NCI-H526 (cell line): ENCODE measurements at regions not wholly inside any gene's neighbourhood (a gene's known extent, or its start where the extent isn't known, plus 50 kb on each side); places are given as distances from the start of the nearest gene placed in this dataset.
"Not testable (repeated sequence)": the region's sequence is repeated elsewhere in the genome, so short reads cannot be mapped to it uniquely, and the experiment has no call there.

Experiments
- DNase-seq, 2 experiments: peaks; one replicate each; lab custom pipeline; 2025; lab: John Stamatoyannopoulos, UW

DNA sequence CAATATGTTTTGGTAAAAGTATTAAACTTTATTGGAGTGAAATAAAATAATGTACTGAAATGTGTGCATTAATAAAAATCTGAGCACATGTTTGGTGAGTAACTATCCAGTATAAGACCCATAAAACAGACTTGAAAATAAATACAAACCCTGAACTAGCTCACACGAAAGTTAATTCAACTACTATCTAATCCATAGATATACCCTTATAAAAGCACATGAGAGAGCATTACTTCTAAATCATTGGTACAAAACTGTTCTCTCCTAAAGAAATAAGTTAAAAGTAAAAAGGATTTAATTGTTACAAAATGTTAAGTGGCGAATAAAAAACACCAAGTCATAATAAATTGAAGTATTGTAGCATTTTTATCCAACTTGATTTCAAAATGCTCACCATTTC lies 295.6 kb downstream of the PTPRC start:
- no peak for DNase-seq

- peak; percentile 26 to 47 for DNase-seq
Measured at GRCh38 chr1:198934901-198935305, 296.1 kb downstream of the PTPRC start.

DNA sequence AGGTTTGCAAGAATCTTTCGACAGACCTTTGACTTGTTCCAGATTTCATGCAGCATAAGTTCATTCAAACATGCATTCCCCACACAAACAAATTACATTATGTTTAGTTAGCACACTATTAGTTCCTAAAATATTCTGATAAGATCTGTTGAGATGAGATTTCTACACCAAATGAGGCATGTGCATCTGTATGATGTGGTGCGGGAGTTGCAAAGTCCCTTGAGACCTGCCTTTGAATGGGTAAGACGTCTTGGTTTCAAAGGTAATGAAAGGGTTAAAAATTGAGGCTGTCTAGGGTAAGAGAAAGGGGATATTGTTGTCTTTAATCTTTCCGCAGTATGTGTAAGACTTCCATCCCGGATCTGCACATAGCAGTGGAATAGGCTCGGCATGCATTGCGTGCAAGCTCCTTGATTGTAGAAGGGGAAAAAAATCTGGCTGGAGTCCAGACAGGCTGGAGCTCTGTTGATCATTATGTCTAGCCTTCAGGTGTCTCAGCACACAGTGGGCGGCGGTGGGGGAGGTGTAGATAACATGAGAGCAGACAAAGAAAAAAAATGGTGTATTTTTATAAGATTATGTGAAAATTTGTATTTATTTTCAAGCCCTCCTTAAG lies 296.6 kb downstream of the PTPRC start:
- peak; percentile 79 to 88 for DNase-seq

- DNase-seq = peak in 1 of 2 experiments; percentile 18
Measured at GRCh38 chr1:198936371-198937083, 297.7 kb downstream of the PTPRC start.

DNA sequence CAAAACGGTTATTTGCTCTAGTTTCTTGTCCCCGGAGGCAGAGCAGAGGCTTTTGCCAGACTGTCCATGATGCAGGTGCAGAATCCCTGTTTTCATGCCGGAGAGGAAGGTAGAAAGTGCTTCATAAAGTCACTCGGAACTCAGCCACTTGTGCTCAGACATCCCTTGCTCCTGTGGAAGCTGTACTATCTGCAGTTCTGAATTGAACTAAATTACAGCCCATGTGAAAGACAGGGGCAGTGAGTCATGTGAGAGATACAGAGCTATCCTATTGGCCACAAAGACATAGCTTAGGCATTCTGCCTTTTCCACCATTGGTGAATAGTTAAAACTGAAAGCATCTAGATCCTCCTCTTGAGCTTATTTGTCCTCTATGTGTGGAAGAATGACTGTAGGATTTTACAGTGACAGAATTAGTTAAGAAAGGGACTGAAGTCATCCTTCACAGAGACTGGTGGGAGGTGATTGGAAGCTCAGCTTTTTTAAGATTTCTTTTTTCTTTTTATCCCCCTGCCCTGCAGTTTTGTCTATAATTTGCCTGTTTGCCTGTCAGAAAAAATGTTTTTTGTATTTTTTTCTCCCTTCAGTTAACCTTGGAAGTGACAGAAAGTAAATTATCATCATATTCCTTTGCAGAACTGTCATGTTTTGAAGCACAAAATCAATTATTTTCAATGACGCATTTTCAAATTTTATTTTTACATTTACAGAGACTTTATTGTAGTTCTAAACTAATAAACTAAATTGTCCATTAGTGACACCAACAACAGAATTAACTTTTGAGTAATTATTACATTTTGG lies 298.6 kb downstream of the PTPRC start:
- peak; percentile 68 to 81 for DNase-seq

- DNase-seq = peak; percentile 82 to 84
Measured at GRCh38 chr1:198939286-198939685, 300.4 kb downstream of the PTPRC start.

GRCh38 chr1:198939956-198940355 lies 301.1 kb downstream of the PTPRC start:
- DNase-seq = no peak

GRCh38 chr1:198942466-198942865 lies 303.6 kb downstream of the PTPRC start:
- no peak for DNase-seq

DNA sequence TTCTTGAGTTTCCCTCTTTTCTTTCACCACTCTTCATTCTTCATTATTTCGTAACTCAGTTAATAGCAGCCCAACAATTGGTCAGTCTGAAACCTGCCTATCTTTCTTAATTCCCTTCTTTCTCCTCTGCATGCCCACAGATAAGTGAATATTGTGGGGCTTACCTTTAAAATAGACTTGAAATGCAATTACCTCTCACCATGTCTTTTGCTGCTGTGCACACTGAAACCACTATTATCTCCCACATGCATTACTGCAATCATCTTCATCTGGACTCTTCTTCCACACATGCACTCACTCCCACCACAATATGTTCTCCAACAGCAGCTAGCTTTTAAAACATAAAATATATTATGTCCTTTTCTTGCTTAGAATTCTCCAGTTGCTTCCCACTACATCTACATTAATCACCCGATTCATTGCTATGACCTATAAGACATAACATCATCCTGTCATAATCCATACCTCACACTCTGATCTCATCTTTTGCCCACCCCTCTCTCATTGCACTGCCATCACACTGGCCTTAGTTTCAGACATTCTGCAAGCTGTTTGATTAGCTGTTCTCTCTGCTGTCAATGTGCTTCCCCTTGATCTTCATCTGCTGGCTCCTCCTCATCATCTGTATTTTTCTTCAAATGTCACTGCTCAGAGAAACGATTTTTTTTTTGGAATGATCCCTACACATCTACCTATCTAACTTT lies 304.8 kb downstream of the PTPRC start:
- no peak for DNase-seq

DNA sequence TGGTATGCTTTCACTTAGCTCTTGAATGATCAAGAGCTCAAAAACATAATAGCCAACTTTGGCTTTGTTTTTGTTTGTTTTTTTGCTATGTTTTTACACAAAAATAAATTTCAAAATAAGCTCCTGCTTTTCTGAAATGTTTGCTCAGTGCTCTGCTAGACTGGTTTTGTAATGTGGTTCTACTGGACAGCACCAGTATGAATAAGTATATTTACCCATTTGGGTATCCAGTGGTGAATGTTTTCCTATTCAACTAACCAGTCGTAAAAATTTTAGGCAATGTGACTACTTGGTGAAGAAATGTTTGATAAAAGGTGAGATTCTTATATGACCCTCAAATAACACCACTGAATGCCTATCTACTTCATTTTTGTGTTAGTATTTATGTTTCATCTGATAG lies 308.6 kb downstream of the PTPRC start:
- no peak for DNase-seq

GRCh38 chr1:198948895-198949659 lies 310.2 kb downstream of the PTPRC start:
- DNase-seq = no peak

GRCh38 chr1:198950036-198950435 lies 311.2 kb downstream of the PTPRC start:
- no peak for DNase-seq

GRCh38 chr1:198955085-198955484 lies 316.2 kb downstream of the PTPRC start:
- DNase-seq = no peak

- no peak for DNase-seq
Measured at GRCh38 chr1:198957044-198957443, 318.2 kb downstream of the PTPRC start.

- no peak for DNase-seq
Measured at GRCh38 chr1:198959032-198959431, 320.2 kb downstream of the PTPRC start.

DNA sequence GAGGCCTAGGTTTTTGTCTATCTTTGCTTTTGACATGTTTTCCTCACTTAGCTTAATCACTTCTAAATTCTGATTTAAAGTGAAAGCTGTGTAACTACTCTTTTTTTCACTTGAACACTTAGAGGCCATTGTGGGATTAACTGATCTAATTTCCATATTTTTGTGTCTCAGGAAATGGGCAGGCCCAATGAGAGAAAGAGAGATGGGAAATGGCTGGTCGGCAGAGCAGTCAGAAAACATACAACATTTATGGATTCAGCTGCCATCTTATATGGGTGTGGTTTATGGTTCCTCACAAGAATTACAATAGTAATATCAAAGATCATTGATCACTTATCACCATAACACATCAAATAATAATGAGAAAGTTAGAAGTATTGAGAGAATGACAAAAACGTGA lies 320.8 kb downstream of the PTPRC start:
- DNase-seq = no peak

- DNase-seq = not testable (repeated sequence)
Measured at GRCh38 chr1:198963796-198964195, 325.0 kb downstream of the PTPRC start.

- DNase-seq = no peak
Measured at GRCh38 chr1:198966519-198966918, 327.7 kb downstream of the PTPRC start.

- DNase-seq = no peak
Measured at GRCh38 chr1:198967566-198967965, 328.7 kb downstream of the PTPRC start.

DNA sequence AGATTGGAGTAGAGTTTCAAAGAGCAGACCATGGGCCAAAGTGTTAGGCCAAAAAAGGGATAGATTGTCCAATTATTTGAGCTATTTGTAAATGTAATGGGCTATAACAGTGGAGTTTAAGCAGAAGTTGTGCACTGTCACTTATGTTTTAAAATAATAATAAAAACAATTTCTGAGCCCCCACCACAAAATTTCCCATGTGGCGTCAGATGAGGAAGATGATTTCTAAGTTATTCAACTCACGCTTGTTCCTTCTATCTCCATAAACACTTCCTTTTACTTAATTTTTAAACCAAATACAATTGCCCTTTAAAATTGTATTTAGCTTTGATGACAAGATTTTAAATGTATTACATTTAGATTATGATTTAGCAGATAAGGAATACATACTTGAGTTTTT lies 330.0 kb downstream of the PTPRC start:
- no peak for DNase-seq

DNA sequence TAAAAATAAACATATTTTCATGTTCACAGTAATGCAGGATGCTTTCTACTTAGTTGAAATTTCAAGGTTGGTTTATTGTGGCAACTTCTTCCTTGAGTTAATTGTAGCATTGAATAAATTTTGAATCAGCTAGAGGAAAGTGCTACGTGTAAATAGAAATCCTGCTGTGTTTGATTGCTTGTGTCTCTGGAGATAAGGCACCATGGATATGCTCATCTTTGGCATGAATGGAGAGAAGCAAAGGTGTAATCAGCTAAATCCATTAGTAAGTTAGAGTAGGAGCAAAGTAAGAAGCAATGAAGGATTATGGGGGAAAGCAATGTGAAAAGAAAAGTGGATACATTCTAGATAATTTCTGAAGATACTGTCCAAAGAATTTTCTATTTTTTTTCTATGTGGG lies 331.1 kb downstream of the PTPRC start:
- DNase-seq = no peak

DNA sequence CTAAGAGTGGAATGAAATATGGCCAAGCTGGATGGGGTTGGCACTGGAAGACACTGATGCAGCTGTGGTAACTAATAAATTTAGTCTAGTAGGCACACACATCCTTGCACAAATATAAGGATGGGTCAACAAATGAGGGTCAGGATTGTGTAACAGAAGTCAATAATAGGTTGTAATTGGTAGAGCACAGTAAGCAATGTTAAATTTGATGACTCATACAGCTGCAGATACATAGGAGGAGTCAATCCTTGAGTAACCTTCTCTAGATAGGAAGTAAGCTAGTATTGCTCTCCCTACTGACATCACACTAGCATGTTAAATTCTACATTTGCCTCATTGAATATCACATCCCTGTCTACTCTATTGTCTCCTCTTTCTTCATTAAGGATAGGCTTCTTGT lies 332.1 kb downstream of the PTPRC start:
- no peak for DNase-seq
